HUDEP-2 (cell line): ENCODE measurements at regions not wholly inside any gene's neighbourhood (a gene's known extent, or its start where the extent isn't known, plus 50 kb on each side); places are given as distances from the start of the nearest gene placed in this dataset.

Experiments
- DNase-seq, 76 experiments: peaks; one replicate each; lab custom pipeline; 2025; ENCODE audit not compliant: unreplicated experiment in 76 of 76; lab: John Stamatoyannopoulos, UW

DNA sequence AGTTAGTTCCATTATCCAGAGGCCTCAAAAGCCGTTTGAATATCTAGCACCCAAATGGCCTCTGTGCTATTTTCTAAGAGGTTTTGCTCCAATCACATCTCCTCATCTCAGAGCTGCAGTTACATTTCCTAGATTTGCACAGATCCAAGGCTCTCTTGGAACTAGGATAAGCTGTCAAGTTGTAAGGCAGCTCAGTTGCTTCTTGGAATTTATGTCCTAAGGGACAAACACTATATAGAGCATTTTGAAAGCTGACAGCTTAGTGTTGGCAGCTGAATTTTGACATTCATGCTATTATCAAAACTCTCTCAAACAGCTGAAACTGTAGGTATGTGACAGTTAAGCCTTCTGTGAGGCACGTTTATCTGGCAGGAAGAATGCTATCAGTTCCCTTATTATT, 97.0 kb downstream of the MACIR start:
- DNase-seq, result no peak

DNA sequence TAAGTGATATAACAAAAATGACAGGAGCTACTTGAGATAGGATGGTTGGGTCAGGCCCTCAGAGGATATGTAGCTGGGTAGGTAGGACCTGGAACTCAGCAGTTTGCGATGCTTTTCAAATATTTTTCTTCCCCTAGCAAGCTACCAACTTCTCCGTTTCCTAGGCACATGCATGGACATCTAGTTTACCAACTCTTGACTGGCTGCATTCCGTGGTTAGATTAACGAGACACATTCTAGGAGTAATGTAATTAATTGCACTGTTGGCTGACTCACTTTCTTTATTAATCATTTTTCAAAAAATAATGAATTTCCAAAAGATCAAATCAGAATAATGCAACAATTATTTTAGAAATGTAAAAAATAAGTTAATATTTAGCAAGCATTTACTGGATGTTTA, 95.9 kb downstream of the MACIR start:
- DNase-seq, result no peak

DNA sequence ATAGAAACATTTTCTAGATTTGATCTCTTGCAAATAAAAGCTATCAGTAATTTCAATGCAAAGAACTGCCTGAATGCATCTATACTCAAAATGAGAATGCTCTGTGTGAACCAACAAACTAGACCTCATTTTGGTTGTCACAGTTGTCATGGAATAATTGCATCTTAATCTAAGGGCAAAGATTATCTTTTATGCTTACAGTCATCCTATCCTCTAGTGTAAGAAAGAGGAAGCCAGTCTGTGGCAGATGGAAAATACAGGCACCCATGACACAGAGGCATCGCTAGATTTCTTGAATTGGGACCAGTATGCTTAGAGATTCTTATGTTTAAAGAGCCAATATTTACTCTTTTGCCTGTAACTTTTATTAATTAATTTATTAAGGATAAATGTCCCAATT, 95.0 kb downstream of the MACIR start:
- no peak for DNase-seq

DNA sequence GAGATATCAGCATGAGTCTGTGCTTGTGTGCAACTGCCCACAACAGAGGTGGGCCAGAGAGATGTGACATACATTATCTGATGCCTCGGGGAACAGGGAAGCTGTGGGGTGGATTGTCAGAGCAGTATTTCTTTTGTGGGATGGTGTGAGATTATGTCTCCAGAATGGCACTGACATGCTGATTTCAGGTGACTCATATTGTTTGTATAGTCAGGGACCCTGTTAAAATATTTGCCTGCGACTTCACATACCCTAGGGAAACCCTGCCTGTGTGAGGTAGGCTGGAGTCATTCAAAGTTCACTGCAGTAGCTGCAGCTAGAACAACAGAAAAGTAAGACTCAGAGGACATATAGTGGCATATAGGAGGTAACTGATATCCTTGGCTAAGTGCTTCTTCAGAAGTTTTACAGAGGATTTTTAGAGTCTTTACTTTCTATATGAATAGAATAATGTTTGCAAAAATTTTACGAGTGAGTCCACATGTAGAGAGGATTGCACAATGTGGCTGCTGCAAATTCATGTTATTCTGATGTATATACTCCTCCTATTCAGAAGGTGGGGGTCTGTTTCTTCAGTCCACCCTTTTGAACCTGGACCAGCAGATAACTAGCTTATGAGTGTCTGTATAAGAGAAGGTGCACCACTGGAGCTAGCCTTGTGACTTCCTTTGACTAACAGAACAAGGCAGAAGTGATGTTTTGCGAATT, 89.3 kb downstream of the MACIR start:
- DNase-seq, result no peak

DNA sequence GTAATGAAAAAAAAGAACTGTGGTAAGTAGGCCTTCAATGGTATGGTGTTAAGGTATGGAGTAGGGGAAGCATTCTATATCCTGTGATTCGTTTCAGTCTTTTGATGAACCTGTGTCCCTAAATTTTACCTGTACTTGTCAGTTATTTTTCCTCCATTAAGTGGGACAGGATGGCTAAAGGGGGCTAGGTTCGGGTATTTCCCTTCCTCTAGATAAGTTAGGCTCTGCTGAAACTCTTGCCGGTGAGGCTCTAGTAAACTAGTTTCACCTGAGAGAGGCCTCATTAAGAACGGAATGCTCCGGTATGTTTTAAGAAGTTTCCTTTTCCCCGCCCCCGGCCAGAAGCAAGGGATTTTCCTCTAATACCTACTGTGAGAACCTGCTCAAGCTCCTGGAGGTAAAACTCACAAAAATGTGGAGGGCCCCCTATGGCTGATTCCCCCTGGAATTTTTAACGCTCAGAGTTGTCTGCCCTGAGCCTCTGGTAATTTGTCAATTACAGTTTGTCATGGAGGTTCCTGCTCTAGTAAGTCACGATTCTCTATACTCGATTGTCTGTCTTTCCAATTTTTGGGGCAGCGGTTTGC, 87.7 kb downstream of the MACIR start:
- no peak for DNase-seq

DNA sequence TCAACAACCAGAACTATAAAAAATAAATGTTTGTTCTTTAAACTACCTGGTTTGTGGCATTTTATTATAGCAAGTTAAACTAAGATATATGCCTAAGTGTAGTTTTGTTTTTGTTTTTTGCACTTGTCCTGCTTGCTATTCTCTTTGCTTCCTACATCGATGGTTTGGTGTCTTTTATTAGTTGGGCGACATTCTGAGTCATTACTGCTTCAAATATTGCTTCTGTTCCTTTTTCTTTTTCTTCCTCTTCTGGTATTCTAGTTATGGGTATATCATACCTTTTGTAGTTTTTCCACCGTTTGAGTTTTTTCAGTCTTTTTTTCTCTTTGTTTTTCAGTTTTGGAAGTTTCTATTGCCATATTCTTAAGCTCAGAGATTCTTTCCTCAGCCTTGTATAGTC, 86.9 kb downstream of the MACIR start:
- DNase-seq, result no peak

DNA sequence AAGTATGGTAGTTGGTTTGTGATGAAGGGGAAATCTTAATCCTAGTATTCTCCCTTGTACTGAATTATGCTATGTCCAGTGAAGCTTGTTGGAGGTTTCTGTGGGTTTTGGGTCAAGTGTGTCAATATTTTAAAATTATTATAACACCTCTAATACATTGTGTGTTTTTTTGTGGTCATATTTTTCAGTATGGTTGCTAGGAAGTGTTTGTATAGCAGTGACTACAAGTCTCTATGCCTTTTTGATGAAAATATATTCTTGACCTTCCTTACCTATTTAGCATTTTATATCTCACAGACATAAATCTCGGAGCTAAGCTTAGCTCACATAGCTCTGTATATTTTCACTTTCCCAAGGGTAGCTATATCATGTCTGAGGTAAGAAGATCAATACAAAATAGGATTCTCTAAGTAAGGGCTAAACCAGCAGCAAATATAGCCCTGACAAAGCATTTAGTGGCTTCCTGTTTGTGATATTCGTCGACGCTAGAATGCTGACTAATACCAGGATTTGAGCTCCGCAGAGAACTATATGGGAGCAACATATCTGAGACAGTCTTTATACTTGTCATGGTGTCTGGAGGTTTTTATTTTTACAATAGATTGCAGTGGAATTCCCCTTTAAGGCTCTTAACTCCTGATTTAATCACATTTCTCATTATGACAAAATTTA, 82.3 kb downstream of the MACIR start:
- DNase-seq, result no peak

DNA sequence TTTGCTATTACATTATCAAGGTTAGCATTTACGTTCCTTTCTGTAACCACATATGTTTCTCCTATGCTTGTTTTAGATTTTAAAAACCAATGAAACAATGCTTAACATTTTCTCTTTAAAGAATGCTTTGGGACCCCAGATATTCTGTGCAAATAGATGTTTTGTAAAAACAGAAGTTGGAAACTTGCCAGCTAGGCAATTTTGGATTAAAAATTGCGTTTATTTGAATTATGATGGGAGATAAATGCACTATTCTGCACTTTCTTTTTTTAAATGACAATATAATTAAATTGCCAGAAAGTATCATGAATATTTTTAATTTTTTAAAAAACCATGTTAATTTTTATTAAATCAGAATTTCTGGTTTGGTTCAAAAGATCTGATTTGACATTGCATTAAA, 81.6 kb downstream of the MACIR start:
- DNase-seq, result no peak

DNA sequence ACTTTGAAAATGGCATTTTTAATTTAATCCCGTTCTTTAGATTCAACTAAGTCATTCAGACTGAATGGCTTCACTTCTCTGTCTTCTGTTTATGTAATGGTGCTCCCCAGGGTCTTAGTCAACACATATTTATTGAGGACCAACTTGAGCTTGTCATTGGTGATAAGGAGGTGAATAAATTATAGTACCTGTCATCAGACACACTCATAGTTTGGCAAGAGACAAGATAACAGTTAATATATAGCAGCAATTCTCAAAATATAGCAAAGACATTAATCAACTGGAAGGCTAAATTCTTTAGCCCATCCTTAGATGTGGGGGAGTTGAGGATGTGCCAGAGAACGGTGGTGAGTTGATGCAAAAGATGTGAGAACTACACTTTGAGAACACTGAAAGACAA, 78.4 kb downstream of the MACIR start:
- no peak for DNase-seq

DNA sequence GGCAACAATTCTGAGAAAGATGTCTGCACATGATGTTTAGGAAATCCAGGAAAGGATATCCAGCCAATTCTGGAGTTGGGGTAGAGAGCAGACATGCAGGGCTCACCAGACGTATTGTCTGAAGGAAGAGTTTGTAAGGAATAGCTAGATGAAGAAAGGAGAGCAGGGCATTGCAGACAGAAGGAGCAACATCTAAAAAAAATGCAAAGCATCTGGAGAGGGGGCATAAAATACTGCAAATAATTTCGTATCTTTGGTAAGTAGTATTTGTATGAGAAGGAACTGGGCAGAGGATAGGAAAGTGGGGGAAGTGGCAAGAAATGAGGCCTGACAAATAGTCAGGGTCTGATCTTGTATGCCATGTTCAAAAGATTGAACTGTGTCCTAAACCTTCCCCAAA, 74.8 kb downstream of the MACIR start:
- DNase-seq, result no peak

DNA sequence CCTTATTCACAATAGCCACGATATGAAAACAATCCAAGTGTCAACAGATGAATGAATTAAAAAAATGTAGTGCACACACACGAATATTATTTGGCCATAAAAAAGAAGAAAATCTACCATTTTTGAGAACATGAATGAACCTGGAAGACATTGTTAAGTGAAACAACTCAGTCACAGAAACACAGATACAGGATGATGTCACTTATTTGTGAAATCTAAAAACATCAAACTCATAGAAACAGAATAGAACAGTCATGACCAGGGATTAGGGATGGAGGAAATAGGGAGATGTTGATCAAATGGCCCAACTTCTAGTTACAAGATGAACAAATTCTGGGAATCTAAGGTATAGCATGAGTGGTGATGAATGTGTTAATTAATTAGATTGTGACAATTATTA, 72.3 kb downstream of the MACIR start:
- no peak for DNase-seq
